ENCODE measurements at regions not wholly inside any gene's neighbourhood (a gene's known extent, or its start where the extent isn't known, plus 50 kb on each side); places are given as distances from the start of the nearest gene placed in this dataset.

DNA sequence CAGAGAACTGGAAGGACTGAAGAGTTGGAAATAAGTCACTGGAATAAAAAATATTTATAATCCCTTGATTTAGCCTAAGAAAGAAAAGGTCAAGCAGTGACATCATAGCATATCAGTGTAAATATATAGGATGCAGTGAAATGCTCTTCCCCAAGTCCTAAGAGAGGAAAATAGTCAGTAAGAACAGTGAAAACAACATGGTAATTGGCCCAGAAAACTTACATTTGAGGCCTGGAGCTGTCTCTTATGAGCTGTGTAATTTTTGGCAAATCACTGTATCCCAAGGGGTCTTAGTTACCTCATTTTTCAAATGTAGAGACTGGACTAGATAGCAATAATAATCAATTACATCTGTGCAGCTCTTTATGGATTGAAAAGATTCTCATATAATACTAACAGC is 255.7 kb upstream of the AR start:
- ChIA-PET CTCF (no interaction called here), POLR2A (no interaction called here)
- TF ChIP-seq CTCF (IDR thresholded peaks at IDR 0.05; ENCODE audit: control extremely low read depth, extremely low read depth, low read depth, missing control alignments): no peak
- DNase-seq (ENCODE audit: extremely low spot score): no peak

DNA sequence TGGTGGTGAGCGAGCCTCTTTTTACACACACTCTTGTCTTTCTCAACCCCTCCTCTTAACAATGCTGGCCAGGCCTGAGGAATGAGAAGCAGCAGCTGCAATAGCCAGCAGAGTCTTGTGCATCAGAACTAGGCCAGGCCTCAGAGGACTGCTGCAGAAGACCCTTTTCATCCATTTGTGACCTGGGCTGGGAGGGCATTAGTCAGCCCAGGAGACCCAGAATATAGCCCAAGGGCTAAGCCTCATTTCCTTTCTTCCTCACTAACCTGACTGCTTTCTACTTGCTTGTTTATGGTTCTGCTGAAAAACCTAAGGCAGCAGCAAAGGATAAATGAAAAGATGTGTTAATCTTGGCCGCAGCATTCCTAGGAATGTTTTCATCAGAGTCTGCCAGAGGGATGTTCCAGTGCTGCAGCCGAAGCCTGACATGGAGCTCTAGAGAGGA is 254.7 kb upstream of the AR start:
- DNase-seq (ENCODE audit: extremely low spot score): no peak
- TF ChIP-seq CTCF (IDR thresholded peaks at IDR 0.05; ENCODE audit: control extremely low read depth, extremely low read depth, low read depth, missing control alignments): no peak
- CTCF ChIA-PET: no interaction called here
- POLR2A ChIA-PET: no interaction called here

DNA sequence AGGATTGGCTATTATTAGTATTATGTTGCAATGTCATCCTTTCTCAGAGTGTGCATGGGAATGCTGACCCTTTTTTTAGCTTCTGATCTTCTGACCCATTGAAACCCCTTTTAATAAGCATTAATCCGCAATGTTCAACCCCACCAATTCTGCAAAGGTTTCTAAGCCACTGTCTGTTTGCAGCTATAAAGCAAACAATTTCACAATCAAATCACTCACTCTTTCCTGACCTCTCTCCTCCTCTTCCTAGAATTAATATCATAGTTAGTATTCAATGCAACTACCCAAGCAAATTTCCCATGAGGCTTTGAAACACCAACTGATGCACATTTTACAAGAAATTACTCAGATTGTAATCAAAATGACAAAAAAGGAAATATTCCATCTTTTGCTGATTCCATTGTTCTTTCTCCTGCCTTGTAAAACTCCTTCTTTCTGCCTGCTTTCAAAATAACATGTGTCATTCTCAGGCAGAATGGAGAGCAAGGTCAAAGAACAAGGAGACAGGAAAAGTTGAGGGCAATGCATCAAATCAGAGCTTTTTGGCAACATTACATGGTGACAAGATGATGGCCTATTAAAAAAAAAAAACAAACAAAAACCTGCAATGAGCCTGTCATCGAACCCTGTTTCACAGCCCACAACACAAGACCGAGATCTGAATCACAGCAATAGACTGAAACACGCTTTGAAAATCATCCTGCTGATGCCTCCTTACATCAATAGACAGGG is 253.2 kb upstream of the AR start:
- CTCF ChIA-PET: no interaction called here
- POLR2A ChIA-PET: no interaction called here
- TF ChIP-seq CTCF (IDR thresholded peaks at IDR 0.05; ENCODE audit: control extremely low read depth, extremely low read depth, low read depth, missing control alignments): no peak
- DNase-seq (ENCODE audit: extremely low spot score): no peak

DNA sequence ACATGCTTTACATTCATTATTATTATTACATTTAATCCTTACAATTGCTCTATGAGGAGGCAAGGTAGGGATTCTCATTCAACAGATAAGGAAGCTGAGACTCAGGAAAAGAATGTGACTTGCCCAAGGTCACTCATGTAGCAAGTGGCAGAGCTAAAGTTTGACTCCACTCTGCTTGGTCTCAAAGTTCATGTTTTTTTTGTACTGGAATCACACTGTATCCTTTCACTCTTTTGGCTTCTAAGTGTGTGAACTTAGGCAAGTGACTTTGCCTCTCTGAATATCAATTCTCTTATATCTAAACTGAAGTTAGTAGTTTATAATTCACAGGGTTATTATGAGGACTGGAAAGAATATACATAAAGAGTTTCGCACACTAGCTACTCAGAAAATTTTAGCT is 247.9 kb upstream of the AR start:
- ChIA-PET POLR2A (no interaction called here), CTCF (interaction anchor here (1.5 kb wide), 1 partner anchor 10 kb away, joined by 3 read pairs; no protein-coding TSS in a partner anchor)
- no peak for TF ChIP-seq CTCF (IDR thresholded peaks at IDR 0.05; ENCODE audit: control extremely low read depth, extremely low read depth, low read depth, missing control alignments)
- DNase-seq (ENCODE audit: extremely low spot score): no peak

DNA sequence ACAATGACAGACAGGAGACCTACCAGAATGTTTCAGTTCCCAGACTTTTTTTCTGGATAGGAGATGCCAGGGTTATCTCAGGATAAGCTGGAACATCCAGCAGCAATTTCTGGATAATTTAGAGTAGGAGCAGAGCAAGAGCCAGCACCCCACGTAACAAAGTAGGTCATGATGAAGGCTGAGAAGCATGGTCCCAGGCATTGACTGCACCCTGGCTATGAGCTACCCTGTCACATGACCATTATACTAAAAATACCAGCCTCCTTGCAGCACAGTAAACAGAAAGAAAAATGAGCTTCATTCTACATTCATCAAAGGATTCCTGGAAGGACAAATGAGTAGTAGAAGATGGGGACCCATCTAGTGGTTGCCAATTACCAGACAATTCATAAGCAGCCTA is 247.4 kb upstream of the AR start:
- DNase-seq (ENCODE audit: extremely low spot score): no peak
- ChIA-PET POLR2A (no interaction called here), CTCF (interaction anchor here (1.5 kb wide), 1 partner anchor 10 kb away, joined by 3 read pairs; no protein-coding TSS in a partner anchor)
- TF ChIP-seq CTCF (IDR thresholded peaks at IDR 0.05; ENCODE audit: control extremely low read depth, extremely low read depth, low read depth, missing control alignments): no peak

- CTCF ChIA-PET: interaction anchor here (0.7 kb wide), 1 partner anchor 11 kb away, joined by 3 read pairs; no protein-coding TSS in a partner anchor
- POLR2A ChIA-PET: no interaction called here
- DNase-seq (ENCODE audit: extremely low spot score): no peak
- no peak for TF ChIP-seq CTCF (IDR thresholded peaks at IDR 0.05; ENCODE audit: control extremely low read depth, extremely low read depth, low read depth, missing control alignments)
Observed at GRCh38 chrX:67317725-67318124, 226.1 kb upstream of the AR start.

All from GM10248 (cell line).